ENCODE measurements at regions not wholly inside any gene's neighbourhood (a gene's known extent, or its start where the extent isn't known, plus 50 kb on each side); places are given as distances from the start of the nearest gene placed in this dataset.

GRCh38 chr2:195507447-195508138 is 149.4 kb upstream of the SLC39A10 start:
- no peak for TF ChIP-seq CTCF (conservative IDR thresholded peaks at IDR 0.05; ENCODE audit: low read length)
- TF ChIP-seq EZH2phosphoT487 (IDR thresholded peaks at IDR 0.05; ENCODE audit: borderline replicate concordance), result no peak
